ENCODE measurements at regions not wholly inside any gene's neighbourhood (a gene's known extent, or its start where the extent isn't known, plus 50 kb on each side); places are given as distances from the start of the nearest gene placed in this dataset.

DNA sequence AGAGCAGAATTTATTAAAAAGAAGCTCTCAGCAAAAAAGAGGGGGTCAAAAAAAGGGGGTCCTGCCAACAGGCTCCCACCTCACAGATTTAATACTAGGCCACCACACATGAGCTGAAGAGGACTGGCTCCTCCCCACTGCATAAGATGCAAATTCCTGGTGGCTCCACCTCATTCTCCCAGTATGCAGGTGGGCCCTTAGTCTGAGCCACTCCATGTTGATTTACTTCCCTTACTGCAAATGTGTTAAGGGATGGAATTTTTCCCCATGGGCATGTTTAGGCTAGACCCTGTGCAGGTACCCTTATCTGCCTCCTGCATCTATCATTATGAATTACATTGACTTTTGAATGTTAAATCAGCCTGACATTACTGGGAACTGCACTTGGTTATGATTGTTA, 82.9 kb downstream of the ISOC1 start:
- CTCF ChIA-PET (ENCODE audit: low intra/inter-chr PET ratio, low total read pairs): no interaction called here

More for the DNA sequence above, 82.9 kb downstream of the ISOC1 start:
- Histone ChIP-seq H2AFZ (ENCODE audit: low read length) (no peak overlapping the region), H3K27me3 (ENCODE audit: control insufficient read depth in 1 of 2, insufficient read depth in 2 of 2, low read length in 2 of 2) (no peaks in the 10 kb centered on the region), H3K36me3 (replicated peaks in 1 of 2; ENCODE audit: control insufficient read depth in 1 of 2, insufficient read depth in 2 of 2, low read length in 2 of 2) (no peaks in the 10 kb centered on the region), H3K4me1 (ENCODE audit: insufficient read depth, low read length) (no peaks in the 10 kb centered on the region), H3K9ac (ENCODE audit: insufficient read depth, low read depth, low read length) (no peak overlapping the region), H3K4me2 (ENCODE audit: low read depth, low read length) (no peak overlapping the region), H4K20me1 (ENCODE audit: insufficient read depth, low read length) (no peaks in the 10 kb centered on the region), H3K9me3 (ENCODE audit: low read length) (peaks cover 4% of the 10 kb centered on the region; the same call in 1 of the 2 replicates), H3K4me3 (replicated peaks in 1 of 3; ENCODE audit: insufficient read depth in 1 of 3, low read depth in 2 of 3, low read length in 3 of 3) (no peak overlapping the region), H3K79me2 (ENCODE audit: insufficient read depth, low read length) (no peaks in the 10 kb centered on the region), H3K27ac (ENCODE audit: extremely low read length, insufficient read depth, low read length) (no peak overlapping the region)
- no peak for TF ChIP-seq CAMTA2 (CRISPR knock-in tag; IDR thresholded peaks at IDR 0.05; ENCODE audit: borderline replicate concordance)
- no peak for TF ChIP-seq DNMT3B (CRISPR knock-in tag; conservative IDR thresholded peaks at IDR 0.05)
- TF ChIP-seq, protein P1, sequence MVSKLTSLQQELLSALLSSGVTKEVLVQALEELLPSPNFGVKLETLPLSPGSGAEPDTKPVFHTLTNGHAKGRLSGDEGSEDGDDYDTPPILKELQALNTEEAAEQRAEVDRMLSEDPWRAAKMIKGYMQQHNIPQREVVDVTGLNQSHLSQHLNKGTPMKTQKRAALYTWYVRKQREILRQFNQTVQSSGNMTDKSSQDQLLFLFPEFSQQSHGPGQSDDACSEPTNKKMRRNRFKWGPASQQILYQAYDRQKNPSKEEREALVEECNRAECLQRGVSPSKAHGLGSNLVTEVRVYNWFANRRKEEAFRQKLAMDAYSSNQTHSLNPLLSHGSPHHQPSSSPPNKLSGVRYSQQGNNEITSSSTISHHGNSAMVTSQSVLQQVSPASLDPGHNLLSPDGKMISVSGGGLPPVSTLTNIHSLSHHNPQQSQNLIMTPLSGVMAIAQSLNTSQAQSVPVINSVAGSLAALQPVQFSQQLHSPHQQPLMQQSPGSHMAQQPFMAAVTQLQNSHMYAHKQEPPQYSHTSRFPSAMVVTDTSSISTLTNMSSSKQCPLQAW (CRISPR knock-in tag; IDR thresholded peaks at IDR 0.05): no peak
- no peak for TF ChIP-seq ZNF30 (CRISPR knock-in tag; IDR thresholded peaks at IDR 0.05)
- TF ChIP-seq SALL2 (CRISPR knock-in tag; IDR thresholded peaks at IDR 0.05): no peak
- TF ChIP-seq, protein P2, sequence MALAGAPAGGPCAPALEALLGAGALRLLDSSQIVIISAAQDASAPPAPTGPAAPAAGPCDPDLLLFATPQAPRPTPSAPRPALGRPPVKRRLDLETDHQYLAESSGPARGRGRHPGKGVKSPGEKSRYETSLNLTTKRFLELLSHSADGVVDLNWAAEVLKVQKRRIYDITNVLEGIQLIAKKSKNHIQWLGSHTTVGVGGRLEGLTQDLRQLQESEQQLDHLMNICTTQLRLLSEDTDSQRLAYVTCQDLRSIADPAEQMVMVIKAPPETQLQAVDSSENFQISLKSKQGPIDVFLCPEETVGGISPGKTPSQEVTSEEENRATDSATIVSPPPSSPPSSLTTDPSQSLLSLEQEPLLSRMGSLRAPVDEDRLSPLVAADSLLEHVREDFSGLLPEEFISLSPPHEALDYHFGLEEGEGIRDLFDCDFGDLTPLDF (CRISPR knock-in tag; IDR thresholded peaks at IDR 0.05): no peak
- no peak for TF ChIP-seq TARDBP (CRISPR knock-in tag; IDR thresholded peaks at IDR 0.05)
- TF ChIP-seq, protein P3, sequence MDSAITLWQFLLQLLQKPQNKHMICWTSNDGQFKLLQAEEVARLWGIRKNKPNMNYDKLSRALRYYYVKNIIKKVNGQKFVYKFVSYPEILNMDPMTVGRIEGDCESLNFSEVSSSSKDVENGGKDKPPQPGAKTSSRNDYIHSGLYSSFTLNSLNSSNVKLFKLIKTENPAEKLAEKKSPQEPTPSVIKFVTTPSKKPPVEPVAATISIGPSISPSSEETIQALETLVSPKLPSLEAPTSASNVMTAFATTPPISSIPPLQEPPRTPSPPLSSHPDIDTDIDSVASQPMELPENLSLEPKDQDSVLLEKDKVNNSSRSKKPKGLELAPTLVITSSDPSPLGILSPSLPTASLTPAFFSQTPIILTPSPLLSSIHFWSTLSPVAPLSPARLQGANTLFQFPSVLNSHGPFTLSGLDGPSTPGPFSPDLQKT (CRISPR knock-in tag; IDR thresholded peaks at IDR 0.05; ENCODE audit: borderline replicate concordance): no peak
- TF ChIP-seq SMARCC2 (IDR thresholded peaks at IDR 0.05): no peak
- TF ChIP-seq, protein P4, sequence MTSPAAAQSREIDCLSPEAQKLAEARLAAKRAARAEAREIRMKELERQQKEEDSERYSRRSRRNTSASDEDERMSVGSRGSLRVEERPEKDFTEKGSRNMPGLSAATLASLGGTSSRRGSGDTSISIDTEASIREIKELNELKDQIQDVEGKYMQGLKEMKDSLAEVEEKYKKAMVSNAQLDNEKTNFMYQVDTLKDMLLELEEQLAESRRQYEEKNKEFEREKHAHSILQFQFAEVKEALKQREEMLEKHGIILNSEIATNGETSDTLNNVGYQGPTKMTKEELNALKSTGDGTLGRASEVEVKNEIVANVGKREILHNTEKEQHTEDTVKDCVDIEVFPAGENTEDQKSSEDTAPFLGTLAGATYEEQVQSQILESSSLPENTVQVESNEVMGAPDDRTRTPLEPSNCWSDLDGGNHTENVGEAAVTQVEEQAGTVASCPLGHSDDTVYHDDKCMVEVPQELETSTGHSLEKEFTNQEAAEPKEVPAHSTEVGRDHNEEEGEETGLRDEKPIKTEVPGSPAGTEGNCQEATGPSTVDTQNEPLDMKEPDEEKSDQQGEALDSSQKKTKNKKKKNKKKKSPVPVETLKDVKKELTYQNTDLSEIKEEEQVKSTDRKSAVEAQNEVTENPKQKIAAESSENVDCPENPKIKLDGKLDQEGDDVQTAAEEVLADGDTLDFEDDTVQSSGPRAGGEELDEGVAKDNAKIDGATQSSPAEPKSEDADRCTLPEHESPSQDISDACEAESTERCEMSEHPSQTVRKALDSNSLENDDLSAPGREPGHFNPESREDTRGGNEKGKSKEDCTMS (CRISPR knock-in tag; conservative IDR thresholded peaks at IDR 0.05): no peak
- TF ChIP-seq, protein P5, sequence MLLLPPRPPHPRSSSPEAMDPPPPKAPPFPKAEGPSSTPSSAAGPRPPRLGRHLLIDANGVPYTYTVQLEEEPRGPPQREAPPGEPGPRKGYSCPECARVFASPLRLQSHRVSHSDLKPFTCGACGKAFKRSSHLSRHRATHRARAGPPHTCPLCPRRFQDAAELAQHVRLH (CRISPR knock-in tag; IDR thresholded peaks at IDR 0.05; ENCODE audit: borderline replicate concordance, low read depth): no peak
- in situ Hi-C loops (cut with HindIII; ENCODE audit: extremely low pct_ligation_motif_present, low pct_unique_long_range_greater_than_20kb) (no loop called here), intact Hi-C loops (cut with micrococcal nuclease; ENCODE audit: unreplicated experiment) (no loop called here)
- FAIRE-seq: no peak
- BruUV-seq (replicated peaks): no TSS peak
- no peak for DNase-seq (ENCODE audit: low spot score)
- POLR2A ChIA-PET: no interaction called here
- no peak for ATAC-seq

All from HepG2 (cell line).